Endothelial cell of umbilical vein (primary cell): ENCODE measurements at regions not wholly inside any gene's neighbourhood (a gene's known extent, or its start where the extent isn't known, plus 50 kb on each side); places are given as distances from the start of the nearest gene placed in this dataset.

Source experiments
- BruUV-seq: library from RNA; stranded (reverse); fragments of 400-500 nt; replicated peaks from 2 replicates; lab custom pipeline; 2021; lab: Mats Ljungman, UMichigan
- CTCF ChIA-PET: fragments of 300-600, 350-600 bp; sonication (Branson Sonifier 250); formaldehyde crosslinking; loops from one replicate; lab custom pipeline; 2021; ENCODE audit warnings: antibody characterized with exemption, inconsistent platforms; lab: Charles Lee
- POLR2A ChIA-PET: fragments of 300-600, 350-600 bp; sonication (Branson Sonifier 250); formaldehyde crosslinking; loops from one replicate; lab custom pipeline; 2021; ENCODE audit warnings: antibody characterized with exemption, inconsistent platforms; lab: Charles Lee
- DNase-seq: peaks from one replicate; pipeline ENCODE4 v3.0.0-alpha.2; 2011; ENCODE audit warnings: low read depth, low spot score
- FAIRE-seq: peaks from 2 replicates; lab custom pipeline; 2011; peaks lifted over from hg19 to GRCh38; lab: Jason Lieb, UNC
- H2AFZ ChIP-seq: 2 replicates; pipeline ENCODE4 v1.6.0; 2012; ENCODE audit warnings: low read depth, low read length, control low read depth, inconsistent platforms
- H3K27ac ChIP-seq: 2 replicates; pipeline ENCODE4 v1.5.1; 2011; ENCODE audit warnings: low read depth, mild to moderate bottlenecking, control low read depth, low read length, moderate library complexity; ENCODE audit not compliant: insufficient read depth
- H3K27me3 ChIP-seq, 2 experiments: 2 replicates each; pipeline versions ENCODE4 v1.6.0 to v1.6.1; 2011; ENCODE audit warnings: low read length in 2 of 2, mixed read lengths in 1 of 2; ENCODE audit not compliant: control insufficient read depth in 2 of 2, insufficient read depth in 2 of 2
- H3K36me3 ChIP-seq, 2 experiments: 2 replicates in 1 of 2; 3 replicates in 1 of 2; pipeline ENCODE4 v1.5.1; 2011; ENCODE audit warnings: low read length in 2 of 2, mild to moderate bottlenecking in 1 of 2, moderate library complexity in 1 of 2; ENCODE audit not compliant: control insufficient read depth in 2 of 2, insufficient read depth in 2 of 2; ENCODE audit errors: extremely low read depth in 1 of 2
- H3K4me1 ChIP-seq: 3 replicates; pipeline ENCODE4 v1.5.1; 2011; ENCODE audit warnings: mild to moderate bottlenecking, low read length; ENCODE audit not compliant: control insufficient read depth, insufficient read depth; ENCODE audit errors: extremely low read depth
- H3K4me2 ChIP-seq: 2 replicates; pipeline ENCODE4 v1.6.1; 2011; ENCODE audit warnings: low read length, control low read depth, mixed read lengths; ENCODE audit not compliant: insufficient read depth
- H3K4me3 ChIP-seq, 3 experiments: fragments of 200-600 bp in 1 of 3; sonication (generic), shearing (Covaris generic) in 1 of 3; replicated peaks in 1 of 3; 2 replicates each; pipeline ENCODE4 v1.5.1; 2011 to 2016; ENCODE audit warnings: control low read depth in 3 of 3, low read length in 3 of 3, mild to moderate bottlenecking in 2 of 3, inconsistent platforms in 1 of 3, low read depth in 1 of 3, moderate library complexity in 1 of 3; ENCODE audit not compliant: insufficient read depth in 1 of 3
- H3K79me2 ChIP-seq: 2 replicates; pipeline ENCODE4 v1.6.0; 2012; ENCODE audit warnings: low read length, inconsistent platforms; ENCODE audit not compliant: control insufficient read depth, insufficient read depth
- H3K9ac ChIP-seq: replicated peaks from 2 replicates; pipeline ENCODE3; 2011; ENCODE audit warnings: low read length, control low read depth; ENCODE audit not compliant: insufficient read depth; ENCODE audit errors: extremely low read depth
- H3K9me1 ChIP-seq: replicated peaks from 3 replicates; pipeline ENCODE4 v1.6.0; 2011; ENCODE audit warnings: mild to moderate bottlenecking, low read length; ENCODE audit not compliant: control insufficient read depth, insufficient read depth; ENCODE audit errors: extremely low read depth
- H3K9me3 ChIP-seq: replicated peaks from 2 replicates; pipeline ENCODE4 v1.5.1; 2012; ENCODE audit warnings: low read length, inconsistent platforms; ENCODE audit not compliant: control insufficient read depth, insufficient read depth
- H4K20me1 ChIP-seq: replicated peaks from 2 replicates; pipeline ENCODE3; 2011; ENCODE audit warnings: mild to moderate bottlenecking, low read length; ENCODE audit not compliant: control insufficient read depth, insufficient read depth; ENCODE audit errors: extremely low read depth
- EZH2 ChIP-seq: IDR thresholded peaks from 2 replicates; pipeline ENCODE4 v1.6.1; 2012; ENCODE audit warnings: borderline replicate concordance, low read depth, mild to moderate bottlenecking, moderate library complexity, low read length, inconsistent platforms; ENCODE audit not compliant: severe bottlenecking
- FOS ChIP-seq: IDR thresholded peaks from 2 replicates; pipeline ENCODE4 v1.6.1; 2011; ENCODE audit warnings: mild to moderate bottlenecking, low read length, moderate library complexity, borderline replicate concordance; ENCODE audit not compliant: insufficient read depth
- GATA2 ChIP-seq: IDR thresholded peaks from 2 replicates; pipeline ENCODE4 v1.7.0; 2011; ENCODE audit warnings: low read depth, mild to moderate bottlenecking, moderate library complexity, mixed read lengths, low read length; ENCODE audit not compliant: insufficient read length, insufficient read depth
- JUN ChIP-seq: IDR thresholded peaks from 2 replicates; pipeline ENCODE4 v1.6.1; 2011; ENCODE audit warnings: borderline replicate concordance, low read depth; ENCODE audit not compliant: insufficient read length, insufficient read depth
- MYC ChIP-seq: IDR thresholded peaks from one replicate; pipeline ENCODE4 v1.6.1; 2011; ENCODE audit warnings: mild to moderate bottlenecking, low read depth, low read length
- POLR2A ChIP-seq: IDR thresholded peaks from 2 replicates; pipeline ENCODE4 v1.6.1; 2012; ENCODE audit warnings: low read depth, mild to moderate bottlenecking, control low read depth, low read length
- POLR2AphosphoS5 ChIP-seq: IDR thresholded peaks from 2 replicates; pipeline ENCODE4 v1.6.1; 2012; ENCODE audit warnings: low read depth, mild to moderate bottlenecking, control low read depth, low read length, moderate library complexity; ENCODE audit not compliant: insufficient read depth
- dilution Hi-C: fragments of 300-500 bp; cut with MboI; formaldehyde crosslinking; loops from one replicate; pipeline ENCODE4 v1.15.0; 2019; ENCODE audit warnings: low sequenced_read_pairs; ENCODE audit not compliant: extremely low pct_ligation_motif_present
- intact Hi-C: fragments of 100-400 bp; cut with micrococcal nuclease; formaldehyde crosslinking; loops from one replicate; pipeline ENCODE4 v1.10.0; 2022
- TF ChIP-seq, protein P1 (sequence below), 2 donors: IDR thresholded peaks; 1 replicate in 1 of 2; 2 replicates in 1 of 2; pipeline ENCODE4 v1.5.1; 2011; ENCODE audit warnings: low read length in 2 of 2, mild to moderate bottlenecking in 2 of 2, moderate library complexity in 2 of 2, control low read depth in 1 of 2, inconsistent platforms in 1 of 2, low read depth in 1 of 2; ENCODE audit not compliant: insufficient read depth in 1 of 2; ENCODE audit errors: extremely low read depth in 1 of 2
- TF ChIP-seq, protein P2 (sequence below): IDR thresholded peaks from 2 replicates; pipeline ENCODE4 v1.6.1; 2011; ENCODE audit not compliant: insufficient read depth, insufficient read length

DNA sequence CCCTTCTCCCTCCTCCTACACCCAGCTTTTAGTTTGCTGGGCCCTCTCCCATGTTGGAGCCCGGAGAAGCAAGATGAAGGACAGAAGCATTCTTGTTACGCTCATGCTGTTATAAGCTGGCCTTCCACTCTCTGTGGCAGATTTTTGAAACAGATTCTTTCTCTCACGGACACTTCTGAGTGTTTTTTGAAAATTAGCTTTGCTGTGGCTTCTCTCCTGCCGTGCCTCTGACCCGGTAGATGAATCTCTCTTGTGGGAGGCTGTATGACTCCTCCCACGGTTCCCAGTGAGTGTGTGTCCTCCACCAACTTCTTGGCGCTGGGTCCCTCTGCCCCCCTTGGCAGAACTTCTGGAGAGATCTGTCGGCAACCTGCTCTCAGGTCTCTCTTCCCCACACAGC lies 269.3 kb upstream of the MYT1L start:
- Histone ChIP-seq H3K79me2 (no peaks in the 10 kb centered on the region), H4K20me1 (no peaks in the 10 kb centered on the region), H3K9me1 (no peaks in the 10 kb centered on the region), H3K36me3 (no peaks in the 10 kb centered on the region), H3K9me3 (no peaks in the 10 kb centered on the region), H3K9ac (no peak overlapping the region), H3K4me2 (no peak overlapping the region), H3K4me3 (no peak overlapping the region), H3K27ac (no peak overlapping the region), H3K27me3 (no peaks in the 10 kb centered on the region), H2AFZ (no peak overlapping the region), H3K4me1 (no peaks in the 10 kb centered on the region)
- dilution Hi-C loops (no loop called here), intact Hi-C loops (no loop called here)
- no peak for DNase-seq
- CTCF ChIA-PET, result no interaction called here
- no peak for TF ChIP-seq FOS
- TF ChIP-seq, protein P1, sequence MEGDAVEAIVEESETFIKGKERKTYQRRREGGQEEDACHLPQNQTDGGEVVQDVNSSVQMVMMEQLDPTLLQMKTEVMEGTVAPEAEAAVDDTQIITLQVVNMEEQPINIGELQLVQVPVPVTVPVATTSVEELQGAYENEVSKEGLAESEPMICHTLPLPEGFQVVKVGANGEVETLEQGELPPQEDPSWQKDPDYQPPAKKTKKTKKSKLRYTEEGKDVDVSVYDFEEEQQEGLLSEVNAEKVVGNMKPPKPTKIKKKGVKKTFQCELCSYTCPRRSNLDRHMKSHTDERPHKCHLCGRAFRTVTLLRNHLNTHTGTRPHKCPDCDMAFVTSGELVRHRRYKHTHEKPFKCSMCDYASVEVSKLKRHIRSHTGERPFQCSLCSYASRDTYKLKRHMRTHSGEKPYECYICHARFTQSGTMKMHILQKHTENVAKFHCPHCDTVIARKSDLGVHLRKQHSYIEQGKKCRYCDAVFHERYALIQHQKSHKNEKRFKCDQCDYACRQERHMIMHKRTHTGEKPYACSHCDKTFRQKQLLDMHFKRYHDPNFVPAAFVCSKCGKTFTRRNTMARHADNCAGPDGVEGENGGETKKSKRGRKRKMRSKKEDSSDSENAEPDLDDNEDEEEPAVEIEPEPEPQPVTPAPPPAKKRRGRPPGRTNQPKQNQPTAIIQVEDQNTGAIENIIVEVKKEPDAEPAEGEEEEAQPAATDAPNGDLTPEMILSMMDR (IDR thresholded peaks at IDR 0.05; ENCODE audit: extremely low read depth in 1 of 2, insufficient read depth in 1 of 2, low read depth in 1 of 2, low read length in 2 of 2), result no peak
- no peak for TF ChIP-seq JUN
- TF ChIP-seq EZH2, result no peak
- no peak for TF ChIP-seq POLR2A
- no peak for TF ChIP-seq GATA2
- no peak for TF ChIP-seq POLR2AphosphoS5
- no peak for TF ChIP-seq MYC
- TF ChIP-seq, protein P2, sequence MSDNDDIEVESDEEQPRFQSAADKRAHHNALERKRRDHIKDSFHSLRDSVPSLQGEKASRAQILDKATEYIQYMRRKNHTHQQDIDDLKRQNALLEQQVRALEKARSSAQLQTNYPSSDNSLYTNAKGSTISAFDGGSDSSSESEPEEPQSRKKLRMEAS, result no peak
- POLR2A ChIA-PET, result no interaction called here
- no TSS peak for BruUV-seq
- no peak for FAIRE-seq
